ENCODE measurements at regions not wholly inside any gene's neighbourhood (a gene's known extent, or its start where the extent isn't known, plus 50 kb on each side); places are given as distances from the start of the nearest gene placed in this dataset.

GRCh38 chr18:22019193-22019592 lies 150.2 kb upstream of the GATA6 start:
- no peak overlapping the region for H2AFZ ChIP-seq (ENCODE audit: low read depth)
- H3K27ac ChIP-seq, result no peak overlapping the region
- H3K36me3 ChIP-seq (ENCODE audit: insufficient read depth), result no peaks in the 10 kb centered on the region
- no peaks in the 10 kb centered on the region for H3K79me2 ChIP-seq (ENCODE audit: insufficient read depth, low read depth)
- no peaks in the 10 kb centered on the region for H3K4me1 ChIP-seq (ENCODE audit: low read depth, poor library complexity, severe bottlenecking)
- no peaks in the 10 kb centered on the region for H3K27me3 ChIP-seq (ENCODE audit: insufficient read depth, low read depth)
- no peaks in the 10 kb centered on the region for H4K20me1 ChIP-seq (ENCODE audit: insufficient read depth)
- TF ChIP-seq, protein P1, sequence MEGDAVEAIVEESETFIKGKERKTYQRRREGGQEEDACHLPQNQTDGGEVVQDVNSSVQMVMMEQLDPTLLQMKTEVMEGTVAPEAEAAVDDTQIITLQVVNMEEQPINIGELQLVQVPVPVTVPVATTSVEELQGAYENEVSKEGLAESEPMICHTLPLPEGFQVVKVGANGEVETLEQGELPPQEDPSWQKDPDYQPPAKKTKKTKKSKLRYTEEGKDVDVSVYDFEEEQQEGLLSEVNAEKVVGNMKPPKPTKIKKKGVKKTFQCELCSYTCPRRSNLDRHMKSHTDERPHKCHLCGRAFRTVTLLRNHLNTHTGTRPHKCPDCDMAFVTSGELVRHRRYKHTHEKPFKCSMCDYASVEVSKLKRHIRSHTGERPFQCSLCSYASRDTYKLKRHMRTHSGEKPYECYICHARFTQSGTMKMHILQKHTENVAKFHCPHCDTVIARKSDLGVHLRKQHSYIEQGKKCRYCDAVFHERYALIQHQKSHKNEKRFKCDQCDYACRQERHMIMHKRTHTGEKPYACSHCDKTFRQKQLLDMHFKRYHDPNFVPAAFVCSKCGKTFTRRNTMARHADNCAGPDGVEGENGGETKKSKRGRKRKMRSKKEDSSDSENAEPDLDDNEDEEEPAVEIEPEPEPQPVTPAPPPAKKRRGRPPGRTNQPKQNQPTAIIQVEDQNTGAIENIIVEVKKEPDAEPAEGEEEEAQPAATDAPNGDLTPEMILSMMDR (conservative IDR thresholded peaks at IDR 0.05; ENCODE audit: low read depth, low read length), result no peak
- no peak overlapping the region for H3K4me2 ChIP-seq
- H3K9ac ChIP-seq, result no peak overlapping the region
- no peak overlapping the region for H3K4me3 ChIP-seq (IDR thresholded peaks at IDR 0.05; ENCODE audit: insufficient read depth, low read depth, low read length)

- no peak overlapping the region for H2AFZ ChIP-seq (ENCODE audit: low read depth)
- H3K4me3 ChIP-seq (IDR thresholded peaks at IDR 0.05; ENCODE audit: insufficient read depth, low read depth, low read length), result no peak overlapping the region
- no peaks in the 10 kb centered on the region for H3K79me2 ChIP-seq (ENCODE audit: insufficient read depth, low read depth)
- no peak overlapping the region for H3K27ac ChIP-seq
- no peaks in the 10 kb centered on the region for H3K27me3 ChIP-seq (ENCODE audit: insufficient read depth, low read depth)
- no peaks in the 10 kb centered on the region for H3K4me1 ChIP-seq (ENCODE audit: low read depth, poor library complexity, severe bottlenecking)
- H4K20me1 ChIP-seq (ENCODE audit: insufficient read depth), result no peaks in the 10 kb centered on the region
- H3K4me2 ChIP-seq, result no peak overlapping the region
- no peaks in the 10 kb centered on the region for H3K36me3 ChIP-seq (ENCODE audit: insufficient read depth)
- TF ChIP-seq, protein P1 (conservative IDR thresholded peaks at IDR 0.05; ENCODE audit: low read depth, low read length), result no peak
- H3K9ac ChIP-seq, result no peak overlapping the region
Observed at GRCh38 chr18:22020127-22020866, 149.1 kb upstream of the GATA6 start.

- Histone ChIP-seq H3K9ac (no peak overlapping the region), H3K36me3 (ENCODE audit: insufficient read depth) (no peaks in the 10 kb centered on the region), H3K27me3 (ENCODE audit: insufficient read depth, low read depth) (no peaks in the 10 kb centered on the region), H3K79me2 (ENCODE audit: insufficient read depth, low read depth) (no peaks in the 10 kb centered on the region), H3K4me1 (ENCODE audit: low read depth, poor library complexity, severe bottlenecking) (no peaks in the 10 kb centered on the region), H2AFZ (ENCODE audit: low read depth) (no peak overlapping the region), H3K4me2 (no peak overlapping the region), H3K4me3 (IDR thresholded peaks at IDR 0.05; ENCODE audit: insufficient read depth, low read depth, low read length) (no peak overlapping the region), H3K27ac (no peak overlapping the region), H4K20me1 (ENCODE audit: insufficient read depth) (no peaks in the 10 kb centered on the region)
- TF ChIP-seq, protein P1 (conservative IDR thresholded peaks at IDR 0.05; ENCODE audit: low read depth, low read length), result no peak
Observed at GRCh38 chr18:22020867-22021370, 148.5 kb upstream of the GATA6 start.

GRCh38 chr18:22021701-22022100 lies 147.7 kb upstream of the GATA6 start:
- Histone ChIP-seq H3K36me3 (ENCODE audit: insufficient read depth) (no peaks in the 10 kb centered on the region), H3K4me2 (no peak overlapping the region), H3K27ac (no peak overlapping the region), H3K79me2 (ENCODE audit: insufficient read depth, low read depth) (no peaks in the 10 kb centered on the region), H3K9ac (no peak overlapping the region), H3K27me3 (ENCODE audit: insufficient read depth, low read depth) (no peaks in the 10 kb centered on the region), H3K4me1 (ENCODE audit: low read depth, poor library complexity, severe bottlenecking) (no peaks in the 10 kb centered on the region), H4K20me1 (ENCODE audit: insufficient read depth) (no peaks in the 10 kb centered on the region), H2AFZ (ENCODE audit: low read depth) (no peak overlapping the region), H3K4me3 (IDR thresholded peaks at IDR 0.05; ENCODE audit: insufficient read depth, low read depth, low read length) (no peak overlapping the region)
- TF ChIP-seq, protein P1 (conservative IDR thresholded peaks at IDR 0.05; ENCODE audit: low read depth, low read length), result no peak
